HL-60 (cell line): ENCODE measurements at regions not wholly inside any gene's neighbourhood (a gene's known extent, or its start where the extent isn't known, plus 50 kb on each side); places are given as distances from the start of the nearest gene placed in this dataset.
"Not testable (repeated sequence)": the region's sequence is repeated elsewhere in the genome, so short reads cannot be mapped to it uniquely, and the experiment has no call there.

Experiments
- DNase-seq, 2 experiments: peaks; one replicate each; pipeline ENCODE4 v3.0.0-alpha.2; 2010 to 2020; ENCODE audit warnings: low read depth in 1 of 2, low spot score in 1 of 2
- H3K27ac ChIP-seq: fragments of 250-450 bp; sonication (Bioruptor Pico); replicated peaks from 2 replicates; pipeline ENCODE4 v1.5.1; 2020; ENCODE audit warnings: mild to moderate bottlenecking, moderate library complexity
- H3K27me3 ChIP-seq: fragments of 250-450 bp; sonication (Bioruptor Pico); 2 replicates; pipeline ENCODE4 v1.5.1; 2021; ENCODE audit warnings: mild to moderate bottlenecking, moderate library complexity; ENCODE audit not compliant: insufficient read depth, poor library complexity, severe bottlenecking
- H3K4me3 ChIP-seq: replicated peaks from 2 replicates; pipeline ENCODE4 v1.5.1; 2011; ENCODE audit warnings: mild to moderate bottlenecking, control low read depth, low read length; ENCODE audit not compliant: insufficient read depth
- GABPA ChIP-seq: IDR thresholded peaks from 2 replicates; pipeline ENCODE4 v1.6.1; 2012; ENCODE audit warnings: low read depth
- POLR2AphosphoS5 ChIP-seq: IDR thresholded peaks from 2 replicates; pipeline ENCODE4 v1.6.1; 2012; ENCODE audit warnings: low read depth
- SPI1 ChIP-seq: IDR thresholded peaks from 2 replicates; pipeline ENCODE4 v1.6.1; 2012; ENCODE audit warnings: low read depth, mild to moderate bottlenecking, borderline replicate concordance
- TF ChIP-seq, protein P1 (sequence below): IDR thresholded peaks from one replicate; pipeline ENCODE4 v1.5.1; 2011; ENCODE audit warnings: low read length, control low read depth, inconsistent platforms; ENCODE audit not compliant: insufficient read depth
- TF ChIP-seq, protein P2 (sequence below): IDR thresholded peaks from 2 replicates; pipeline ENCODE4 v1.6.1; 2012; ENCODE audit warnings: low read depth; ENCODE audit not compliant: insufficient replicate concordance

DNA sequence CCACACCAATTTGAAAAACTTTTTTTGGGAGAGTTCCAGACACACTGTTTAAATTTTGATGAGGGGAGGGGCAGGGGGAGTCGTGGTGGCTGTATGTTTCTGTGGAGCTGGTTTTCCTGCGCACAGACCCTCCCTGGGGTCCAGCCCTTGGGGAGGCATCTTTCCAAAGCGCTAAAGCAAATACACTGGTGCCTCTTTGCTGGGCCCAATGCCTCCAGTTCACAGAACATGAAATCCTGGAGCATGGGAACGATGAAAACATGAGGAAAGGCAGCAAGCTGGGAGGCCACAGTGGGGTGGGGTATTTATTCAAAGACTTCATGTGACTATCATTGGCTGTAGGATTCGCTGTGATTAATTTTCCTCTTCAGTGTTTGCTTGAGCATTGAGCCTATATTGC is 135.3 kb downstream of the CCDC34 start:
- Histone ChIP-seq H3K4me3 (no peak overlapping the region), H3K27me3 (no peaks in the 10 kb centered on the region), H3K27ac (no peak overlapping the region)
- TF ChIP-seq, protein P1, sequence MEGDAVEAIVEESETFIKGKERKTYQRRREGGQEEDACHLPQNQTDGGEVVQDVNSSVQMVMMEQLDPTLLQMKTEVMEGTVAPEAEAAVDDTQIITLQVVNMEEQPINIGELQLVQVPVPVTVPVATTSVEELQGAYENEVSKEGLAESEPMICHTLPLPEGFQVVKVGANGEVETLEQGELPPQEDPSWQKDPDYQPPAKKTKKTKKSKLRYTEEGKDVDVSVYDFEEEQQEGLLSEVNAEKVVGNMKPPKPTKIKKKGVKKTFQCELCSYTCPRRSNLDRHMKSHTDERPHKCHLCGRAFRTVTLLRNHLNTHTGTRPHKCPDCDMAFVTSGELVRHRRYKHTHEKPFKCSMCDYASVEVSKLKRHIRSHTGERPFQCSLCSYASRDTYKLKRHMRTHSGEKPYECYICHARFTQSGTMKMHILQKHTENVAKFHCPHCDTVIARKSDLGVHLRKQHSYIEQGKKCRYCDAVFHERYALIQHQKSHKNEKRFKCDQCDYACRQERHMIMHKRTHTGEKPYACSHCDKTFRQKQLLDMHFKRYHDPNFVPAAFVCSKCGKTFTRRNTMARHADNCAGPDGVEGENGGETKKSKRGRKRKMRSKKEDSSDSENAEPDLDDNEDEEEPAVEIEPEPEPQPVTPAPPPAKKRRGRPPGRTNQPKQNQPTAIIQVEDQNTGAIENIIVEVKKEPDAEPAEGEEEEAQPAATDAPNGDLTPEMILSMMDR = no peak
- DNase-seq = no peak

DNA sequence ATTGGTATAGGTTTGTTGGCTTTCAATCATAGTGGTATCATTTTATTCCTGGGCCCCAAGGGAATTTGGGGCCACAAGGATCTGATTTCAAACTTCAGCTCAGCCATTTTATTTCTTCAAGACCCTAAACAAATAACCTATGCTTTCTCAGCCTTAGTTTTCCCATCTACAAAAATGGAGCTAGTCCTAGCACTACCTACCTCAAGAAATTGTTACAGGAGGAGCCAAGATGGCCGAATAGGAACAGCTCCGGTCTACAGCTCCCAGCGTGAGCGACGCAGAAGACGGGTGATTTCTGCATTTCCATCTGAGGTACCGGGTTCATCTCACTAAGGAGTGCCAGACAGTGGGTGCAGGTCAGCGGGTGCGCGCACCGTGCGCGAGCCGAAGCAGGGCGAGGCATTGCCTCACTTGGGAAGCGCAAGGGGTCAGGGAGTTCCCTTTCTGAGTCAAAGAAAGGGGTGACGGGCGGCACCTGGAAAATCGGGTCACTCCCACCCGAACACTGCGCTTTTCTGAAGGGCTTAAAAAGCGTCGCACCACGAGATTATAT is 143.5 kb downstream of the CCDC34 start:
- not testable (repeated sequence) for H3K27ac ChIP-seq, H3K4me3 ChIP-seq, DNase-seq, H3K27me3 ChIP-seq

DNA sequence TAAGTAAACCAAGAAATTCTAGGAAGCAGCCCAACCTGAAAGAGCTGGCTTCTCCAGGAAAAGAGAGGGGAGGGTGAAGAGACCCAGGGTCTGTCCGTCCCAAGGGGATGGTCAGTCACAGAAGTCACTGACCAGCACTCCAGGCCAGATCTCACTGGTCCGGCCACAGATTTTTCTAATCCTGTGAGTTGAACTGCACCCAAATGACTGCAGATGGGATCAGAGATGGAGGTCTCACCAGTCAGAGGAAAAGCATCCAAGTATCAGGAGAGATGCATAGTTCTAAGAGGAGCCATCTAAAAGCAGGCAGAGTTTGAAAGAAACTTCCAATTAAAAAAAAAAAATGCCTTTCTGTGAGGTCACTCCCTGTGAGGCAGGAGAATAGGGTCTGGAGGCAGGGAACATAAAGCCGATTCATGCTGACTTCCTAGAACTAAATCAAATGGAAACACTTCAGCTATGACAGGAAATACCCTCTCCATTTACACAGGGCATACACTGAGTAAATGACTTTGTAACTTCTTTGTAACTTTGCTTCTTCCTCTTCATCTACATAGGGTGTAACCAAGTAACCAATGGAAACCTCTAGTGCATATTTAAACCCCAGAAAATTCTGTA is 144.5 kb downstream of the CCDC34 start:
- H3K27ac ChIP-seq = no peak overlapping the region
- no peak for DNase-seq
- no peak overlapping the region for H3K4me3 ChIP-seq
- H3K27me3 ChIP-seq = no peaks in the 10 kb centered on the region
- TF ChIP-seq, protein P1 = no peak
- TF ChIP-seq GABPA (no peak), POLR2AphosphoS5 (no peak), SPI1 (no peak)
- TF ChIP-seq, protein P2, sequence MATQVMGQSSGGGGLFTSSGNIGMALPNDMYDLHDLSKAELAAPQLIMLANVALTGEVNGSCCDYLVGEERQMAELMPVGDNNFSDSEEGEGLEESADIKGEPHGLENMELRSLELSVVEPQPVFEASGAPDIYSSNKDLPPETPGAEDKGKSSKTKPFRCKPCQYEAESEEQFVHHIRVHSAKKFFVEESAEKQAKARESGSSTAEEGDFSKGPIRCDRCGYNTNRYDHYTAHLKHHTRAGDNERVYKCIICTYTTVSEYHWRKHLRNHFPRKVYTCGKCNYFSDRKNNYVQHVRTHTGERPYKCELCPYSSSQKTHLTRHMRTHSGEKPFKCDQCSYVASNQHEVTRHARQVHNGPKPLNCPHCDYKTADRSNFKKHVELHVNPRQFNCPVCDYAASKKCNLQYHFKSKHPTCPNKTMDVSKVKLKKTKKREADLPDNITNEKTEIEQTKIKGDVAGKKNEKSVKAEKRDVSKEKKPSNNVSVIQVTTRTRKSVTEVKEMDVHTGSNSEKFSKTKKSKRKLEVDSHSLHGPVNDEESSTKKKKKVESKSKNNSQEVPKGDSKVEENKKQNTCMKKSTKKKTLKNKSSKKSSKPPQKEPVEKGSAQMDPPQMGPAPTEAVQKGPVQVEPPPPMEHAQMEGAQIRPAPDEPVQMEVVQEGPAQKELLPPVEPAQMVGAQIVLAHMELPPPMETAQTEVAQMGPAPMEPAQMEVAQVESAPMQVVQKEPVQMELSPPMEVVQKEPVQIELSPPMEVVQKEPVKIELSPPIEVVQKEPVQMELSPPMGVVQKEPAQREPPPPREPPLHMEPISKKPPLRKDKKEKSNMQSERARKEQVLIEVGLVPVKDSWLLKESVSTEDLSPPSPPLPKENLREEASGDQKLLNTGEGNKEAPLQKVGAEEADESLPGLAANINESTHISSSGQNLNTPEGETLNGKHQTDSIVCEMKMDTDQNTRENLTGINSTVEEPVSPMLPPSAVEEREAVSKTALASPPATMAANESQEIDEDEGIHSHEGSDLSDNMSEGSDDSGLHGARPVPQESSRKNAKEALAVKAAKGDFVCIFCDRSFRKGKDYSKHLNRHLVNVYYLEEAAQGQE = no peak

DNA sequence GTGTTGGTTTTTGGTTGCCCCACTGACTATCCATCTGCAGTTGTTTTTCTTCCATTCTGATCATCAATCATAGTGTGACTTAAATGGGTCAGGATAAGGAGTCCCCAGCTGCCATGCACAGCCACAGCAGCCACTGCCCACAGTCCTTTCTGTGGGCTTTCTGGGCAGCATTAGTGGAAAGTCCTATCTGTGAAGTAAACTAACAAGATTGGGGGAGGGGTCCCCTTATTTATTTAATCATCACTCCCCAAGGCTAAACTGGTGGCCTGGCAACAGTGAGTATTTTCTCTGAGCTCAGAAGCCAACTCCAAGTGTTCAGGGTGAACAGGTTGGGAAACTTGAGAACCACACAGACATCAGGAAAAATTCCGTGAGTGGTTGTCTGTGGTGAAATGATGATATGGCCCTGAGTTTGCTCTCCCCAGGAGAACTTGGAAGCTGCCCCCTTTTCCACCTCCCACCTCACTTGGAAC is 145.0 kb downstream of the CCDC34 start:
- TF ChIP-seq, protein P1 = no peak
- no peak for TF ChIP-seq GABPA
- TF ChIP-seq SPI1 = no peak
- TF ChIP-seq POLR2AphosphoS5 = no peak
- TF ChIP-seq, protein P2 = no peak
- Histone ChIP-seq H3K27ac (no peak overlapping the region), H3K4me3 (no peak overlapping the region), H3K27me3 (no peaks in the 10 kb centered on the region)
- DNase-seq = no peak
